Gastrocnemius medialis (tissue), 4 donors: ENCODE measurements at regions not wholly inside any gene's neighbourhood (a gene's known extent, or its start where the extent isn't known, plus 50 kb on each side); places are given as distances from the start of the nearest gene placed in this dataset.

Experiments used
- CTCF ChIP-seq, 5 experiments: fragments of 450-650 bp in 3 of 5; fragments of 200-600 bp in 2 of 5; sonication (generic) in 2 of 5; IDR thresholded peaks in 4 of 5; conservative IDR thresholded peaks in 1 of 5; 1 replicate in 4 of 5; 2 replicates in 1 of 5; pipeline ENCODE4 v1.5.1; 2016 to 2019; ENCODE audit warnings: antibody characterized with exemption in 5 of 5, mild to moderate bottlenecking in 3 of 5, moderate library complexity in 3 of 5
- POLR2A ChIP-seq, 2 donors: fragments of 450-650 bp; IDR thresholded peaks; one replicate each; pipeline ENCODE4 v1.6.1; 2017; ENCODE audit warnings: antibody characterized with exemption in 2 of 2, mild to moderate bottlenecking in 2 of 2, moderate library complexity in 2 of 2

- TF ChIP-seq POLR2A (IDR thresholded peaks at IDR 0.05) (no peak), CTCF (IDR thresholded peaks at IDR 0.05 in 4 of 5, conservative IDR thresholded peaks at IDR 0.05 in 1 of 5) (no peak)
Observed at GRCh38 chr15:53208751-53209150, 418.6 kb upstream of the ONECUT1 start.
